GM12874 (cell line): ENCODE measurements at regions not wholly inside any gene's neighbourhood (a gene's known extent, or its start where the extent isn't known, plus 50 kb on each side); places are given as distances from the start of the nearest gene placed in this dataset.

Experiments
- TF ChIP-seq, protein P1 (sequence below): IDR thresholded peaks from 2 replicates; pipeline ENCODE4 v1.5.1; 2011; ENCODE audit warnings: low read depth, mild to moderate bottlenecking, control low read depth, low read length, moderate library complexity; ENCODE audit not compliant: insufficient read depth

DNA sequence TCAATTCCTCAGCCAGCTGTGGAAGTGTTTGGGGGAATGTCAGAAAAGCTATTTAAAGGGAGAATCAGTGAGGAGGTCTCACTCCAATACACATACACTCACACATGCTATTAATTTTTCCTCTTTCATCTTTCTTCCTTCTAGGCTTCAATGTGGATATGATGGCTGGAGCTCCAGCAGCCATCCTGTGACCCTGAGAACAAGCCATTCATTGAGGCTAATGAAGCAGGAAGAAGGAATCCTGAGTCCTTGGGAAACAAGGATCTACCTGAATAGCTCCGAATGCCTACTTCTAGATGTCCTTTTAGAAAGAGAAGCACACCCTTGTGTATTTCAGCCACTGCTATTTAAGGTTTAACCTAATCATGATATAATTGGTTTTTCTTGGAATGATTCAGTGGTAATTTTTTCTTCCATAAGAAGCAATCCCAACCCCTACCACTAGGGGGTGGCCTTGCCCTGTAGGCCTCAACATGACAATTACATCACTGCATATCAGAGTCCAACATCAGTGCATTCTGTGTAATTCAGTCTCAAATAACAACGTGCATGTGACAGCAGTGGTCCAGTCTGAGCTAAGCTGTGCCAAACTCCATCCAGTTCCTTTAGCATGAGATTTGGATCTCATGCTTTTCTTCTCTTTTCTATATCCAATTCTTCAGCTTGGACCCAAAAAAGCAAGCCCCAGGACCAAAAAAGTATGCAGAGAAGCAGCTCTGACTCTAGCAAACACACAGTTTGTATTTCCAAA lies 85.3 kb upstream of the ANKRD1 start:
- TF ChIP-seq, protein P1, sequence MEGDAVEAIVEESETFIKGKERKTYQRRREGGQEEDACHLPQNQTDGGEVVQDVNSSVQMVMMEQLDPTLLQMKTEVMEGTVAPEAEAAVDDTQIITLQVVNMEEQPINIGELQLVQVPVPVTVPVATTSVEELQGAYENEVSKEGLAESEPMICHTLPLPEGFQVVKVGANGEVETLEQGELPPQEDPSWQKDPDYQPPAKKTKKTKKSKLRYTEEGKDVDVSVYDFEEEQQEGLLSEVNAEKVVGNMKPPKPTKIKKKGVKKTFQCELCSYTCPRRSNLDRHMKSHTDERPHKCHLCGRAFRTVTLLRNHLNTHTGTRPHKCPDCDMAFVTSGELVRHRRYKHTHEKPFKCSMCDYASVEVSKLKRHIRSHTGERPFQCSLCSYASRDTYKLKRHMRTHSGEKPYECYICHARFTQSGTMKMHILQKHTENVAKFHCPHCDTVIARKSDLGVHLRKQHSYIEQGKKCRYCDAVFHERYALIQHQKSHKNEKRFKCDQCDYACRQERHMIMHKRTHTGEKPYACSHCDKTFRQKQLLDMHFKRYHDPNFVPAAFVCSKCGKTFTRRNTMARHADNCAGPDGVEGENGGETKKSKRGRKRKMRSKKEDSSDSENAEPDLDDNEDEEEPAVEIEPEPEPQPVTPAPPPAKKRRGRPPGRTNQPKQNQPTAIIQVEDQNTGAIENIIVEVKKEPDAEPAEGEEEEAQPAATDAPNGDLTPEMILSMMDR = peak; percentile 83

DNA sequence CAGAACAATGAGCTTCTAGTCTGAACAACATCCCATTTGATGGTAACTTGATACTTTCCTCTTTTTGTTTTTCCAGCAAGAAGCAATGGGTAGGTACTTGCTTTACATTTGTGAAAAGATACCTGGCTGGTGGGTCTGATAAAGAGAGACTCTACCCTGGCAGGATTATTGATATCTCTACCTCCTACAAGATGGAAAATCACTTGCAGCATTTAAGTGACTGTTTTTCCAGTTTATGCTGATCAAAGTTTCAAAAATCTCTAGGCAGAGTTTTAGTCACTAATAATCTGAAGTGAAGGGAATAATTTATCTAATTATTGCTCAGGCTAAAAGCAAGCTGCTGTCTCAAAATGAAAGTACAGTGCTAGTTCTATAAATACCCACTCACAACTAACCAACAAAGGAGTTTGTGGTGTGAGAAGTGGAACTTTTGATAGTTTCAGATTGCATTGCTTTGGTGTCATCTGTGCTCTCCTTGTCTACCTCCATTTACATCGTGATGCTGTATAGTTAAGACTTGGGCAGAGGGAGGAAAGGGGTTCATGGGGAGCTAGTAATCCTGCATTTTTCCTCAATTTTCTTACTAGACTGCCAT lies 86.0 kb upstream of the ANKRD1 start:
- TF ChIP-seq, protein P1 = no peak

DNA sequence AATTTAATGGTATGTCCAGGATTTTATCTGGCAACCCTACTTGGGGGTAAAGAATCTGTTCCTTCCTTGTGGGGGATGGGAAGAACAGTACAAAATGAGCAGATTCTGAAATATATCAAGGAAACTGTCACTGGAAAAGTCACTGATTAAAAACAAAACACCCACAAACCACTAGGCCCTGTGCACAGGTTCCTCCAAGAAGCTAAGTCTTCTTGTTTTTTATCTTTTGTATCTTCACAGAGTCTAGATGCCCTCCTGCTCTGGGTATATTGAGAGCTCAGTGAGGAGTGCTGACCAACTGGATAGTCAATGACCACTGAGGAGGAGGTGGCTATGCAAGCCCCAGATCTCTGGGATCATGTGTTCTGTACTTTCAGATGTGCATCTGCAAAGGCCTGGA lies 86.8 kb upstream of the ANKRD1 start:
- TF ChIP-seq, protein P1 = no peak

DNA sequence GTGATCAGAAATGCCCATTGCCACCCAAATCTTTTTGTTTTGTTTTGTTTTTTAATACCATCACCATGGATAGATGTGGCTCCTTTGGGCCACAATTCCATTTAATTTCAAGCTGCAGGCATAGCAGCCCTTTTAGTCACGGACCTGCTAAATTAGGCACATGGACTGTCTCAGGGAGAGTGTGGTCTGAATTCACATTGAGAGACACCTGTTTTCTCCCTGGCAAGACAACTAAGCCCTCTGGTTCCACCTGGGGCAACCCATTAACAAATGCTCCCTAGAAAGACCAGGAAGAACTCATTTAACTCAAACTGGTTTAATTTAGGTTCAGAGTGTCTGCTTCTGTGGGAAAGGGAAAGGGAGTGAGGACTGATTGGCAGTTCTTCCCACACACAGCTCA lies 88.2 kb upstream of the ANKRD1 start:
- TF ChIP-seq, protein P1 = no peak

DNA sequence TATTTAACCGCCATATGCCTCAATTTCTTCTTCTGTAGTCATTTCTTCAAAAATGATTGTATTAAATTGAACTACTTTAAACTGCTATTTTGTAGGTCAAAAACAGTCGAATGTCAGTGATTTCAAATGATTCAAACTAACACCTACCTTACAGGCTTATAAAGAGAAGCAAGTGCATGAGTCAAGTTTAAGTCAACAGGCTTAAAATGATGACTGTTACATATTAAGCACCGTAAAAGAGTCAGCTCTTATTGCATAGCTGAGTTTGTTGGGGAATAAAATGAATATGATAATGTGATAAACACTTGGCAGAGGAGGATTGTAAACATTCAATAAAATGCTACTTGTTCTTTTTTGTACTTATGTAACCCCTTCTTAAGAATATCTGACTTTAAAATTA lies 90.1 kb upstream of the ANKRD1 start:
- TF ChIP-seq, protein P1 = no peak

DNA sequence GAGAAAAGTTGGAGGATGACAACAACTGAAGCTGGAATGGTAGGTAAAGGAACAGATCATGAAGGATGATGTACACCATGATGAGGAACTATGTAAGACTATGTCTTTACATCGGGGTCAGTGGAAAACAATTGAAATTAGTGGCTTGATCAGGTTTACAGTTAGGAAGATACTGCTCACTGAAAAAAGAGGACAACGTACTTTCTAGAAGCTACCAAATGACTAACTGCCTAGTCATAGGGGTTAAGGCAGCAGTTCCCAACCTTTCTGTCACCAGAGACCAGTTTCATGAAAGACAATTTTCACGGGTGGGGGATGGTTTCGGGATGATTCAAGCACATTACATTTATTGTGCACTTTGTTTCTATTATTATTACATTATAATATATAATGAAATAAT lies 91.6 kb upstream of the ANKRD1 start:
- TF ChIP-seq, protein P1 = no peak

DNA sequence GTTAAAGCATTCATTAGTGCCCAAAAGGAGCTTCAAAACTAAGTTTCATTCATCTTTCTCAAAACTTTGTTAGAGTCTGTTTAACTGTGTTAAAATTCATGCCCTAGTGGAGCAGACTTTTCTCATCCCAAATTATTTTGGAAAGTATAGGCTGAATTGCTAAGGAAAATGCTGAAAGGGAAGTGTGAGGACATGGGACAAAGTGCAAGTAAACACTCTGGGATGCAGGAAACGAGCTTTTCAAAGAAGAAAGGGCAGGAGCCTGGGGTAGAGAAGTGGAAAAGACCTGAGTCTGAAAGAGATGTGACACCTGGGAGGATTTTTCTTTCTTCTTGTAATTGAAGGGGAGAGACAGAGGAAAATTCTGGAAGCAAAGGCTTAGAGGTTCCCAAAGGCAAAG lies 93.1 kb upstream of the ANKRD1 start:
- TF ChIP-seq, protein P1 = no peak
